K562 (cell line): ENCODE measurements at regions not wholly inside any gene's neighbourhood (a gene's known extent, or its start where the extent isn't known, plus 50 kb on each side); places are given as distances from the start of the nearest gene placed in this dataset.

Experiments used
- ID3 ChIP-seq, 2 experiments: fragments of 250-450 bp in 1 of 2; fragments of 450-650 bp in 1 of 2; sonication (Bioruptor Pico) in 1 of 2; IDR thresholded peaks; 2 replicates each; pipeline versions ENCODE4 v1.6.1 to v1.8.0; 2016 to 2021; ENCODE audit warnings: mild to moderate bottlenecking in 2 of 2, moderate library complexity in 2 of 2, missing compliant biosample characterization in 1 of 2, missing genetic modification characterization in 1 of 2
- MAX ChIP-seq: sonication (generic); formaldehyde crosslinking; IDR thresholded peaks from 2 replicates; pipeline ENCODE4 v1.9.0; 2022; ENCODE audit warnings: mild to moderate bottlenecking, missing genetic modification reagents
- RFX5 ChIP-seq: IDR thresholded peaks from 2 replicates; pipeline ENCODE4 v1.6.1; 2011; ENCODE audit warnings: low read depth, mild to moderate bottlenecking, improper control_type of control experiment, low read length
- SIN3A ChIP-seq, 2 experiments: fragments of 150-350 bp in 1 of 2; IDR thresholded peaks; 2 replicates each; pipeline ENCODE4 v1.6.1; 2011 to 2016; ENCODE audit warnings: borderline replicate concordance in 2 of 2, low read depth in 2 of 2, low read length in 2 of 2, mild to moderate bottlenecking in 2 of 2, moderate library complexity in 2 of 2; ENCODE audit not compliant: control insufficient read depth in 1 of 2
- SRSF3 ChIP-seq: fragments of 200-400 bp; formaldehyde crosslinking; IDR thresholded peaks from 2 replicates; pipeline ENCODE4 v1.6.1; 2016; ENCODE audit warnings: mild to moderate bottlenecking, low read length, moderate library complexity; ENCODE audit not compliant: insufficient read depth
- THRAP3 ChIP-seq: fragments of 450-650 bp; IDR thresholded peaks from 2 replicates; pipeline ENCODE4 v1.6.1; 2016; ENCODE audit warnings: mild to moderate bottlenecking, inconsistent platforms, borderline replicate concordance
- ZNF184 ChIP-seq: sonication (generic); formaldehyde crosslinking; IDR thresholded peaks from 2 replicates; pipeline ENCODE4 v1.5.0; 2020; ENCODE audit warnings: missing genetic modification reagents
- ZNF407 ChIP-seq: fragments of 450-650 bp; IDR thresholded peaks from 2 replicates; pipeline ENCODE4 v1.6.1; 2016; ENCODE audit warnings: low read depth
- ZNF41 ChIP-seq: fragments of 250-450 bp; sonication (Bioruptor Pico); conservative IDR thresholded peaks from 2 replicates; pipeline ENCODE4 v1.4.0; 2020; ENCODE audit warnings: mild to moderate bottlenecking
- ZNF444 ChIP-seq: fragments of 250-450 bp; sonication (Bioruptor Pico); IDR thresholded peaks from 2 replicates; pipeline ENCODE4 v1.4.0; 2020; ENCODE audit warnings: mild to moderate bottlenecking, moderate library complexity
- ZNF75A ChIP-seq: fragments of 450-650 bp; formaldehyde crosslinking; IDR thresholded peaks from 2 replicates; pipeline ENCODE4 v1.4.0; 2020; ENCODE audit warnings: mild to moderate bottlenecking

- TF ChIP-seq ZNF407 (no peak), MAX (CRISPR knock-in tag) (no peak), ZNF184 (no peak), ZNF41 (CRISPR knock-in tag) (no peak), SRSF3 (no peak), ZNF75A (CRISPR knock-in tag) (no peak), THRAP3 (no peak), ZNF444 (CRISPR knock-in tag) (no peak), ID3 (CRISPR knock-in tag; IDR thresholded peaks at IDR 0.05) (no peak), ID3 (tag; IDR thresholded peaks at IDR 0.05) (no peak), RFX5 (no peak), SIN3A (IDR thresholded peaks at IDR 0.05; ENCODE audit: borderline replicate concordance in 2 of 2, control insufficient read depth in 1 of 2, low read depth in 2 of 2, low read length in 2 of 2) (no peak)
Measured at GRCh38 chr2:34153484-34153883, 554.4 kb upstream of the FAM98A start (continued).
